GM23248 (cell line): ENCODE measurements at regions not wholly inside any gene's neighbourhood (a gene's known extent, or its start where the extent isn't known, plus 50 kb on each side); places are given as distances from the start of the nearest gene placed in this dataset.

Source experiments
- DNase-seq: peaks from one replicate; pipeline ENCODE4 v3.0.0-alpha.2; 2015
- H2AFZ ChIP-seq: fragments of 200-600 bp; sonication (generic); 2 replicates; pipeline ENCODE4 v1.6.1; 2016; ENCODE audit warnings: antibody characterized with exemption
- H3F3A ChIP-seq: fragments of 200-600 bp; sonication (generic); 2 replicates; pipeline ENCODE4 v1.6.1; 2016; ENCODE audit warnings: mild to moderate bottlenecking, antibody characterized with exemption, mixed run types; ENCODE audit not compliant: insufficient read depth
- H3K27ac ChIP-seq: fragments of 200-600 bp; sonication (generic); 2 replicates; pipeline ENCODE4 v1.5.1; 2016; ENCODE audit warnings: mild to moderate bottlenecking
- H3K27me3 ChIP-seq: fragments of 200-600 bp; sonication (generic); replicated peaks from 2 replicates; pipeline ENCODE4 v1.6.1; 2016; ENCODE audit warnings: mild to moderate bottlenecking; ENCODE audit not compliant: insufficient read depth
- H3K36me3 ChIP-seq: fragments of 200-600 bp; sonication (generic); 2 replicates; pipeline ENCODE4 v1.6.1; 2016; ENCODE audit warnings: low read depth, mild to moderate bottlenecking
- H3K4me1 ChIP-seq: fragments of 200-600 bp; sonication (generic); 2 replicates; pipeline ENCODE4 v1.6.1; 2016; ENCODE audit warnings: mild to moderate bottlenecking; ENCODE audit not compliant: insufficient read depth
- H3K4me2 ChIP-seq: fragments of 200-600 bp; sonication (generic); one replicate; pipeline ENCODE4 v1.6.1; 2016; ENCODE audit warnings: mild to moderate bottlenecking; ENCODE audit not compliant: unreplicated experiment
- H3K4me3 ChIP-seq: fragments of 200-600 bp; sonication (generic); 2 replicates; pipeline ENCODE4 v1.5.1; 2016; ENCODE audit warnings: mild to moderate bottlenecking
- H3K79me2 ChIP-seq: fragments of 200-600 bp; sonication (generic); 2 replicates; pipeline ENCODE4 v1.6.1; 2016; ENCODE audit warnings: mild to moderate bottlenecking; ENCODE audit not compliant: insufficient read depth
- H3K9ac ChIP-seq: fragments of 200-600 bp; sonication (generic); 2 replicates; pipeline ENCODE4 v1.6.1; 2016; ENCODE audit warnings: mild to moderate bottlenecking
- H3K9me2 ChIP-seq: fragments of 200-600 bp; sonication (generic); 2 replicates; pipeline ENCODE4 v1.6.1; 2016; ENCODE audit warnings: mixed run types, mild to moderate bottlenecking, moderate library complexity; ENCODE audit not compliant: insufficient read depth
- H3K9me3 ChIP-seq: fragments of 200-600 bp; sonication (generic); one replicate; pipeline ENCODE4 v1.6.1; 2017; ENCODE audit warnings: low read depth
- H4K20me1 ChIP-seq: fragments of 200-600 bp; sonication (generic); 2 replicates; pipeline ENCODE4 v1.6.0; 2016; ENCODE audit not compliant: insufficient read depth
- EZH2 ChIP-seq: fragments of 200-600 bp; sonication (generic); IDR thresholded peaks from 2 replicates; pipeline ENCODE4 v1.6.1; 2018; ENCODE audit warnings: antibody characterized with exemption, mild to moderate bottlenecking; ENCODE audit not compliant: insufficient read depth, poor library complexity, severe bottlenecking
- EZH2phosphoT487 ChIP-seq: fragments of 200-600 bp; sonication (generic); IDR thresholded peaks from 2 replicates; pipeline ENCODE4 v1.6.1; 2018; ENCODE audit warnings: antibody characterized with exemption, moderate library complexity, mild to moderate bottlenecking, low read depth; ENCODE audit not compliant: insufficient read depth
- WGBS, 2 experiments: methylation state at CpG; one replicate each; pipeline ENCODE4 v1.1.6; 2015 to 2017; ENCODE audit warnings: low lambda C conversion rate in 2 of 2, low coverage in 1 of 2; ENCODE audit errors: missing lambda C conversion rate in 2 of 2; 5-methylcytosine and 5-hydroxymethylcytosine counted together
- in situ Hi-C: fragments of 300-500 bp; cut with MboI; formaldehyde crosslinking; loops from 2 replicates; pipeline ENCODE4 v1.15.0; 2020

DNA sequence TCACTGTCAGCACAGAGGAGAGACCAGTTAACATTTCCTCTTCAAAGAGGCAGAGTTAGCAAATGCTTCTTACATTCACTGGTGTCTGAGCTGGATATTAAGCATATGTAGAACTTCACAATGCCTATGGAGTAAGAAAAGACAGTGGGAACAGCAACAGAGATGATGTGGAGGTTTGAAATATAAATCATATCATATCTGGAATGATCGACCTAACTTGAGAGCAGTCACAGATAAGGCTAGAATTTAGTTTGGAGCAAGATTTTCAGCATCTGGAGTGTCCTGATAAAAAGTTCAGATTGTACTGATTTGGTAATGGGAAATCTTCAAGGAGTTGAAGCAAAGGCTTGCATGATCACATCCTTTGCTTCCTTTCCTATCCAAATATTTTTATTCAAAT lies 90.5 kb upstream of the ANKRD50 start:
- no peaks in the 10 kb centered on the region for H3K36me3 ChIP-seq
- H3K27me3 ChIP-seq, result no peaks in the 10 kb centered on the region
- TF ChIP-seq EZH2phosphoT487 (no peak), EZH2 (no peak)
- no peaks in the 10 kb centered on the region for H3K79me2 ChIP-seq
- H3K27ac ChIP-seq, result no peak overlapping the region
- H3K4me3 ChIP-seq, result no peak overlapping the region
- no peaks in the 10 kb centered on the region for H3K9me3 ChIP-seq
- no peaks in the 10 kb centered on the region for H3F3A ChIP-seq
- H4K20me1 ChIP-seq, result no peaks in the 10 kb centered on the region
- 55 to 56% methylated on average over 1 of the region's 1 CpG for WGBS, 2 experiments
- H3K4me2 ChIP-seq, result no peak overlapping the region
- DNase-seq, result no peak
- in situ Hi-C loops, result no loop called here
- H3K9ac ChIP-seq, result no peak overlapping the region
- H2AFZ ChIP-seq, result no peak overlapping the region
- no peaks in the 10 kb centered on the region for H3K9me2 ChIP-seq
- H3K4me1 ChIP-seq, result no peaks in the 10 kb centered on the region

DNA sequence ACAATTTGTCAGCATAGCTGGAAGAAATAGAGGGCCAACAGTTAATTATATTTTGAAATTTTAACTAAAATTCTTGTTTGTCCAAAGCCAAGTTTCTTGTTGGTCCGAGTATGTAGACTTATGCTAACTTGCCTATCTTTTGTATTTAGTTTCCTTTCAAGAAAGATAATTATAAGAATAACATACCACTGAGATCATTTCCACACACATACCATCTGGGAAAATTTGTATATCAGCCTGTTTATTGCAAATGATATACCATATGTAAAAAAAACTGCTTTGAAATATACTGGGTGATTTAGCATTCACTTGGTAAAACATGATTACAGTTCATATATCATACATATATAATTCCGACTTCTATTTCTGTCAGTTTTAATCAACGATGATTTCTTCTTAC lies 84.7 kb upstream of the ANKRD50 start:
- no peak for TF ChIP-seq EZH2phosphoT487
- no peak for TF ChIP-seq EZH2
- Histone ChIP-seq H4K20me1 (no peaks in the 10 kb centered on the region), H3K79me2 (no peaks in the 10 kb centered on the region), H3F3A (no peaks in the 10 kb centered on the region), H3K9me2 (no peaks in the 10 kb centered on the region), H3K9me3 (no peaks in the 10 kb centered on the region), H3K9ac (no peak overlapping the region), H3K27ac (no peak overlapping the region), H3K4me1 (no peaks in the 10 kb centered on the region), H2AFZ (no peak overlapping the region), H3K36me3 (no peaks in the 10 kb centered on the region), H3K27me3 (no peaks in the 10 kb centered on the region), H3K4me2 (no peak overlapping the region), H3K4me3 (no peak overlapping the region)
- in situ Hi-C loops, result no loop called here
- 67 to 72% methylated on average over 3 of the region's 3 CpGs for WGBS, 2 experiments
- no peak for DNase-seq

DNA sequence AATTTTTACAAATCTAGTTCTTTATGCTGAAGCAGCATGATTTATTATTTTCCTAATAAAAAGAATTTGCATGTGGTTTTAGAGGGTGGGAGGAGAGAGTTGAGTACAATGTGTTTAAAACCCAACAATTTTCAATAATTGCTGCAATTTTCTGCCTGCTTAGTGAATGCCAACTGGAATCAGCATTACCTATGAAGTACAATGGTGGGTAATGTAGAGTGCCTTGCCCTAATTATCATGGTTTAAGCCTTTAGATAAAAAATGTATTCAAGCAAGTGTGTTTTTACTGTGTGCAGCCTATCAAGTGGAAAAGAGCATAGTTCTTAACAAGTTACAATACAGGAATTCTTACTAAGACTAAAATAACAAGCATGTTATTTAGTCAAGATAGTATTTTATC lies 77.9 kb upstream of the ANKRD50 start:
- TF ChIP-seq EZH2phosphoT487, result no peak
- no peak for TF ChIP-seq EZH2
- Histone ChIP-seq H4K20me1 (no peaks in the 10 kb centered on the region), H3F3A (no peaks in the 10 kb centered on the region), H3K4me2 (no peak overlapping the region), H3K9me2 (no peaks in the 10 kb centered on the region), H3K9me3 (no peaks in the 10 kb centered on the region), H3K27me3 (no peaks in the 10 kb centered on the region), H3K4me1 (no peaks in the 10 kb centered on the region), H3K9ac (no peak overlapping the region), H2AFZ (no peak overlapping the region), H3K27ac (no peak overlapping the region), H3K4me3 (no peak overlapping the region), H3K36me3 (no peaks in the 10 kb centered on the region), H3K79me2 (no peaks in the 10 kb centered on the region)
- no peak for DNase-seq
- in situ Hi-C loops, result no loop called here

DNA sequence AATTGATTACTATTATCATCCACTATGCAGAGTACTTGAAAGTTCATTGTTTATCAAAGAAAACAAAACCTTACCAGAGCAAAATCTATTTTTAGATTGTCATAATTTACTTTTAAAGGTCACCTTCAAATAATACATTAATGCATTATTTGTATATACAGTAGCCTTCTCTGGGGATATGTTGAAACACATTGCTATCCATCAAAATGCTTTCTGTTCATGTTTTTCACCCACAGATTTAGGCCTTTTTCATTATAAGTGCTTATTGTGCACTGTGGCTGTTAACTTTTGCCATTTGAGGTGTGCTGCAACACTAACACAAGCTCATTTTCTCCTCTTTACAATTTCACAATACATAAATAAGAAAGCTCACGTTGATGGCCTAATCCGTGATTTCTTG lies 74.1 kb upstream of the ANKRD50 start:
- no peak overlapping the region for H3K4me2 ChIP-seq
- H3K36me3 ChIP-seq, result no peaks in the 10 kb centered on the region
- H3K4me1 ChIP-seq, result no peaks in the 10 kb centered on the region
- no peaks in the 10 kb centered on the region for H4K20me1 ChIP-seq
- WGBS, 2 experiments, result 60 to 63% methylated on average over 2 of the region's 2 CpGs
- no peaks in the 10 kb centered on the region for H3F3A ChIP-seq
- H3K4me3 ChIP-seq, result no peak overlapping the region
- no peaks in the 10 kb centered on the region for H3K9me2 ChIP-seq
- no peak overlapping the region; the same call in 1 of the 2 replicates for H2AFZ ChIP-seq
- TF ChIP-seq EZH2phosphoT487, result no peak
- TF ChIP-seq EZH2, result no peak
- no peak overlapping the region for H3K27ac ChIP-seq
- in situ Hi-C loops, result no loop called here
- H3K9ac ChIP-seq, result no peak overlapping the region
- no peaks in the 10 kb centered on the region for H3K27me3 ChIP-seq
- no peak for DNase-seq
- no peaks in the 10 kb centered on the region for H3K9me3 ChIP-seq
- H3K79me2 ChIP-seq, result no peaks in the 10 kb centered on the region

DNA sequence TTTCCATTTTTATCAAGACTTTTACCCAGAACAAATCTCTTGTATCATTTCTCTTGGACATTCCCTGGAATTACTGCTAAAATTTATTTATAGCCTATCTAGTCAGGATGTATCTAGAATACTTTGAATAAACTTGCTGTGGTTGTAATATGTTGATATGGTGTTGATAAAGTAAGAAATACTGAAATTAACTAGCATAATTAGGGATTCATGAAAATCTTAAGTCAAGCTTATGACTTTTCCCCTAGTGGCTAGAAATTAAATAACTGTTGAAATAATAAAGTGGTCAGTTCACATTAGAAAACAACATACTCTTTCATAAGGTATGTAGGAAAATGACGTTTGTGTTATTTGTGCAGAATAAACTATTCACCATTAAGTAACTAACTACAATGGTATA lies 73.1 kb upstream of the ANKRD50 start:
- H3K27ac ChIP-seq, result no peak overlapping the region
- H3F3A ChIP-seq, result no peaks in the 10 kb centered on the region
- H3K9ac ChIP-seq, result no peak overlapping the region
- no peak for DNase-seq
- H3K4me1 ChIP-seq, result no peaks in the 10 kb centered on the region
- no peak overlapping the region for H3K4me3 ChIP-seq
- 73 to 78% methylated on average over 1 of the region's 1 CpG for WGBS, 2 experiments
- no peak overlapping the region for H3K4me2 ChIP-seq
- no peaks in the 10 kb centered on the region for H3K9me3 ChIP-seq
- no peak overlapping the region for H2AFZ ChIP-seq
- no peaks in the 10 kb centered on the region for H3K36me3 ChIP-seq
- no peaks in the 10 kb centered on the region for H3K9me2 ChIP-seq
- no peaks in the 10 kb centered on the region for H3K79me2 ChIP-seq
- TF ChIP-seq EZH2phosphoT487, result no peak
- no peak for TF ChIP-seq EZH2
- in situ Hi-C loops, result no loop called here
- no peaks in the 10 kb centered on the region for H4K20me1 ChIP-seq
- H3K27me3 ChIP-seq, result no peaks in the 10 kb centered on the region
